WERI-Rb-1 (cell line): ENCODE measurements at regions not wholly inside any gene's neighbourhood (a gene's known extent, or its start where the extent isn't known, plus 50 kb on each side); places are given as distances from the start of the nearest gene placed in this dataset.

Source experiments
- DNase-seq: peaks from one replicate; pipeline ENCODE4 v3.0.0-alpha.2; 2020
- H3K27ac ChIP-seq: fragments of 250-450 bp; sonication (Bioruptor Pico); 2 replicates; pipeline ENCODE4 v1.5.1; 2020; ENCODE audit warnings: mild to moderate bottlenecking, moderate library complexity
- H3K27me3 ChIP-seq: fragments of 250-450 bp; sonication (Bioruptor Pico); 2 replicates; pipeline ENCODE4 v1.5.1; 2021; ENCODE audit warnings: mild to moderate bottlenecking, low read depth, moderate library complexity; ENCODE audit not compliant: insufficient read depth, severe bottlenecking
- H3K36me3 ChIP-seq: fragments of 250-450 bp; sonication (Bioruptor Pico); 2 replicates; pipeline ENCODE4 v1.5.1; 2020; ENCODE audit warnings: mild to moderate bottlenecking, moderate library complexity
- H3K4me3 ChIP-seq: 2 replicates; pipeline ENCODE4 v1.5.1; 2011; ENCODE audit warnings: low read depth, mild to moderate bottlenecking, control low read depth, low read length
- H3K9me3 ChIP-seq: fragments of 250-450 bp; sonication (Bioruptor Pico); 2 replicates; pipeline ENCODE4 v1.5.1; 2021; ENCODE audit warnings: mild to moderate bottlenecking, moderate library complexity; ENCODE audit not compliant: severe bottlenecking
- TF ChIP-seq, protein P1 (sequence below): IDR thresholded peaks from 2 replicates; pipeline ENCODE4 v1.5.1; 2011; ENCODE audit warnings: low read depth, mild to moderate bottlenecking, control low read depth, inconsistent platforms, low read length

DNA sequence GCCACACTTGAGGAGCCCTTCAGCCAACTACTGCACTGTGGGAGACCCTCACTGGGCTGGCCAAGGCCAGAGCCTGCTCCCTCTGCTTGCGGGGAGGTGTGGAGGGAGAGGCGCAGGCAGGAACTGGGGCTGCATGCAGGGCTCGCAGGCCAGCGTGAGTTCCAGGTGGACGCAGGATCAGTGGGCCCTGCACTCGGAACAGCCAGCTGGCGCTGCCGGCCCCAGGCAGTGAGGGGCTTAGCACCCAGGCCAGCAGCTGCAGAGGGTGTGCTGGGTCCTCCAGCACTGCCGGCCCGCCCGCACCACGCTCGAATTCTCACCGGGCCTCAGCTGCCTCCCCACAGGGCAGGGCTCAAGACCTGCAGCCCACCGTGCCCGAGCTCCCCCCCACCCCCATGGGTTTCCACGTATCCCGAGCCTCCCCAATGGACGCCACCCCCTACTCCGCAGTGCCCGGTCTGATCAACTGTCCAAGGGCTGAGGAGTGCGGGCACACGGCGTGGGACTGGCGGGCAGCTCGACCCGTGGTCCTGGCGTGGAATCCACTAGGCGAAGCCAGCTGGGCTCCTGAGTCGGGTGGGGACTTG lies 1293.8 kb upstream of the PCDH9 start:
- no peaks in the 10 kb centered on the region for H3K27me3 ChIP-seq
- no peak for DNase-seq
- H3K27ac ChIP-seq = no peak overlapping the region
- no peaks in the 10 kb centered on the region for H3K9me3 ChIP-seq
- no peak overlapping the region for H3K4me3 ChIP-seq
- TF ChIP-seq, protein P1, sequence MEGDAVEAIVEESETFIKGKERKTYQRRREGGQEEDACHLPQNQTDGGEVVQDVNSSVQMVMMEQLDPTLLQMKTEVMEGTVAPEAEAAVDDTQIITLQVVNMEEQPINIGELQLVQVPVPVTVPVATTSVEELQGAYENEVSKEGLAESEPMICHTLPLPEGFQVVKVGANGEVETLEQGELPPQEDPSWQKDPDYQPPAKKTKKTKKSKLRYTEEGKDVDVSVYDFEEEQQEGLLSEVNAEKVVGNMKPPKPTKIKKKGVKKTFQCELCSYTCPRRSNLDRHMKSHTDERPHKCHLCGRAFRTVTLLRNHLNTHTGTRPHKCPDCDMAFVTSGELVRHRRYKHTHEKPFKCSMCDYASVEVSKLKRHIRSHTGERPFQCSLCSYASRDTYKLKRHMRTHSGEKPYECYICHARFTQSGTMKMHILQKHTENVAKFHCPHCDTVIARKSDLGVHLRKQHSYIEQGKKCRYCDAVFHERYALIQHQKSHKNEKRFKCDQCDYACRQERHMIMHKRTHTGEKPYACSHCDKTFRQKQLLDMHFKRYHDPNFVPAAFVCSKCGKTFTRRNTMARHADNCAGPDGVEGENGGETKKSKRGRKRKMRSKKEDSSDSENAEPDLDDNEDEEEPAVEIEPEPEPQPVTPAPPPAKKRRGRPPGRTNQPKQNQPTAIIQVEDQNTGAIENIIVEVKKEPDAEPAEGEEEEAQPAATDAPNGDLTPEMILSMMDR = no peak
- no peaks in the 10 kb centered on the region for H3K36me3 ChIP-seq

DNA sequence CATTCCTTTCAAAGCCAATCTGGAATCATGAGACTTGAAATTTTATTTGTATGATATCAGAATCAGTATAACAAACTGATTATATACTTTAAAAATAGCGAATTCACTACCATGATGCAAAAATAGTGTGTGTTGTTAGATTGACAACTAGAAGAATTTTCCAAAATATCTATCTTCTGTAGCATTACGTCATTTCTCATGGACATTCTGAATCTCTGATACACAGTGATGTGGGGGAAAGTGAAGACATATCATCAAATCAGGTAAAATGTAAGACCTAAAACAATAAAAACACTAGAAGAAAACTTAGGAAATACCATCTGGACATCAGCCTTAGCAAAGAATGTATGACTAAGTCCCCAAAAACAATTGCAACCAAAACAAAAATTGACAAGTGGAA lies 1292.0 kb upstream of the PCDH9 start:
- H3K9me3 ChIP-seq = no peaks in the 10 kb centered on the region
- TF ChIP-seq, protein P1 = no peak
- DNase-seq = no peak
- H3K27me3 ChIP-seq = no peaks in the 10 kb centered on the region
- H3K4me3 ChIP-seq = no peak overlapping the region
- no peaks in the 10 kb centered on the region for H3K36me3 ChIP-seq
- no peak overlapping the region for H3K27ac ChIP-seq

DNA sequence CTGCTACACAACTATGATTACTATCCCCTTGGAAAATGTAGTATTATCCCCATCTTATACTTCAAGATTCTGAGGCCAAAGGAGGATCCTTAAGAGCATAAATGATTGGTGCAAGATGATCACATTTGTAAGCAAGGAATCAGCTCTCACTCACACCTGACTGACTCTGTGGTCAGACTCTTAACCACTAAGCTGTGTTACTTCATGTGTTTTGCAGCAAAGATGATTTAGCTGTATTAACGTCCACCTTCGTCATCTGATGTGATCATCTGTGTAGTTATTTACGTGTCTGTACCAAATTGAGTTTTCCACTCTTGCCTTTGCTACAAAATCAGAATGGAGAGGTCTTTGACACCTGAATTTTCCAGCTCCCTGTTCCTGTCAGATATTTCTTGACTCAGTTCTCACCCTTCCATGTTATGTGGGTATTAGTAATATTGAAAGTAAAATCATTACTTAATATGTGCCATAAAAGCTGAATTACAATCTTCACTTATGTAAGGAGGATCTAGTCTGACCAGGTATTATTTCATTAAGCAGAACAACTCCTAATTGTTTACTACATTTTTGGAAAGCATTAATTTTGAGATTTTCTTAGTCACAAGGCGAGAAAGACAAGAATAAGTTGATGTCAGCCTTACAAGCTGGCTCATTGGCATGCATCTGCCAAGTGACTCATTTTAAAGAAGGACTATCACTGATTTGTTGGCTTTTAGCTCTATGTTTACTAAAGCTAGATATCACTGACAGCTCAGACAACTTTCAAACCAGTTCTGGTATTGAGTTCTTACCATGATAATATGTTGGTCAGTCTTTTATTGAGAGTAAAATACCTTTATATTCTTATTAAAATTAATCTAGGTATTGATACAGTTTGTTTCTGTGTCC lies 1279.8 kb upstream of the PCDH9 start:
- TF ChIP-seq, protein P1 = no peak
- H3K36me3 ChIP-seq = no peaks in the 10 kb centered on the region
- no peak overlapping the region for H3K4me3 ChIP-seq
- no peak for DNase-seq
- H3K27me3 ChIP-seq = no peaks in the 10 kb centered on the region
- no peak overlapping the region for H3K27ac ChIP-seq
- H3K9me3 ChIP-seq = no peaks in the 10 kb centered on the region

DNA sequence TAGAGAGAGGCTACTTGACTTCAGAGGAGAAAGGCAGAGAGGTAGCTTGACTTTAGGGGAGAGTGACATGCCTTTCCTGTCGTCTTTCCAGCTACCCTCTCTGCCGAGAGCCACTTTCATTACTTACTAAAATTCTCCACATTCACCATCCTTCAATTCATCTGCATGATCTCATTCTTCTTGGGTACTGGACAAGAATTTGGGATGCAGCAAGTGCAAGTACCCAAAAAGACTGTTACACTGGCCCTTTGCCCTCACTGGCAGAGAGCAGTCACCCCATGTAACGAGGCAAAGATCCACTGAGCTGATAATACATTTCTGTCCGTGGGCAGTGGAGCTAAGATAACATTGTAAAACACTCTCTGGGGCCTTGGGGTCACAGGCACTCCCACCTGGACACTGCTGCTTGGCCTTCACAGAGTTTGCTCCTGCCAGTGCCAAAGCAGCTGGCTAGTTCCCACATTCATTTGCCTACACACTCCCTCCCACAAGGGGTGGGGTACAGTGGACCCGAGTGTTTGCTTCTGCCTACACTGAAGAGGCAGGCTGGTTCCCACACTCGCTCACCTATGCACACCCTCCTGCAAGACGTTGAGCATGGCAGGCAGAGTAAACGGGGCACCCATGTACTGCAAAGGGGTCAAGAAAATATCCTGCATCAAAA lies 1276.9 kb upstream of the PCDH9 start:
- DNase-seq = no peak
- Histone ChIP-seq H3K4me3 (no peak overlapping the region), H3K27me3 (no peaks in the 10 kb centered on the region), H3K9me3 (no peaks in the 10 kb centered on the region), H3K27ac (no peak overlapping the region), H3K36me3 (no peaks in the 10 kb centered on the region)
- TF ChIP-seq, protein P1 = no peak

DNA sequence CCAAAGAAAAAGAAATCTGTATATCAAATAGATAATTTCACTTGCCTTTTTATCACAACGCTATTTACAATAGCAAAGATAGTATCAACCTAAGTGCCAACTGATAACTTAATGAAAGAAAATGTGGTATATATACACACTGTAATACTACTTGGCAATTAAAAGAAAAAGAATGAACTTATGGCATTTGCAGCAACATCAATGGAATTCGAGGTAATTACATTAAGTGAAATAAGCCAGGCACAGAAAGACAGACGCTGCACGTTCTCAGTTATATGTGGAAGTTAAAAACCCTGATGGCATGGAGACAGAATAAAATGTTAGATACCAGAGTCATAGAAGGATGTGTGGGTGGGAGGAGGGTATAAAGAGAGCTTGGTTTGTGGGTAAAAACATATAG lies 1260.5 kb upstream of the PCDH9 start:
- H3K27me3 ChIP-seq = no peaks in the 10 kb centered on the region
- no peak for DNase-seq
- H3K4me3 ChIP-seq = no peak overlapping the region
- H3K27ac ChIP-seq = no peak overlapping the region
- H3K36me3 ChIP-seq = no peaks in the 10 kb centered on the region
- no peaks in the 10 kb centered on the region for H3K9me3 ChIP-seq
- TF ChIP-seq, protein P1 = no peak
